Suprapubic skin (tissue), 4 donors: ENCODE measurements at regions not wholly inside any gene's neighbourhood (a gene's known extent, or its start where the extent isn't known, plus 50 kb on each side); places are given as distances from the start of the nearest gene placed in this dataset.

Experiments
- DNase-seq, 2 donors: peaks; one replicate each; pipeline ENCODE4 v3.0.0-alpha.2; 2019; ENCODE audit warnings: low spot score in 2 of 2
- H3K27ac ChIP-seq: fragments of 200-600 bp; sonication (generic); one replicate; pipeline ENCODE4 v1.5.1; 2019
- H3K27me3 ChIP-seq: fragments of 200-600 bp; sonication (generic); one replicate; pipeline ENCODE4 v1.5.1; 2019
- H3K36me3 ChIP-seq: fragments of 200-600 bp; sonication (generic); one replicate; pipeline ENCODE4 v1.5.1; 2019
- H3K4me1 ChIP-seq: fragments of 200-600 bp; sonication (generic); one replicate; pipeline ENCODE4 v1.5.1; 2019
- H3K4me3 ChIP-seq: fragments of 200-600 bp; sonication (generic); one replicate; pipeline ENCODE4 v1.5.1; 2019; ENCODE audit warnings: mild to moderate bottlenecking
- H3K9me3 ChIP-seq: fragments of 200-600 bp; sonication (generic); one replicate; pipeline ENCODE4 v1.5.1; 2019
- CTCF ChIP-seq, 2 donors: fragments of 200-600 bp in 1 of 2; fragments of 450-650 bp in 1 of 2; sonication (generic) in 1 of 2; IDR thresholded peaks; one replicate each; pipeline ENCODE4 v1.5.1; 2016 to 2019; ENCODE audit warnings: antibody characterized with exemption in 2 of 2, mild to moderate bottlenecking in 1 of 2, moderate library complexity in 1 of 2
- EP300 ChIP-seq: sonication (generic); formaldehyde crosslinking; IDR thresholded peaks from one replicate; pipeline ENCODE4 v1.6.1; 2017; ENCODE audit warnings: antibody characterized with exemption
- POLR2A ChIP-seq, 2 donors: fragments of 450-650 bp; IDR thresholded peaks; one replicate each; pipeline ENCODE4 v1.6.1; 2017; ENCODE audit warnings: antibody characterized with exemption in 2 of 2, mild to moderate bottlenecking in 2 of 2, moderate library complexity in 2 of 2
- POLR2AphosphoS5 ChIP-seq, 3 donors: sonication (generic); formaldehyde crosslinking; IDR thresholded peaks; one replicate each; pipeline ENCODE4 v1.6.1; 2017; ENCODE audit warnings: antibody characterized with exemption in 3 of 3
- WGBS: methylation state at CpG from one replicate; pipeline ENCODE4 v1.1.5; 2018; 5-methylcytosine and 5-hydroxymethylcytosine counted together

- no peaks in the 10 kb centered on the region for H3K9me3 ChIP-seq
- no peaks in the 10 kb centered on the region for H3K27me3 ChIP-seq
- whole genome bisulfite sequencing = 71% methylated on average over 2 of the region's 2 CpGs
- no peak overlapping the region for H3K4me3 ChIP-seq
- H3K27ac ChIP-seq = no peak overlapping the region
- no peaks in the 10 kb centered on the region for H3K4me1 ChIP-seq
- DNase-seq = no peak
- TF ChIP-seq CTCF (IDR thresholded peaks at IDR 0.05) (no peak), POLR2A (IDR thresholded peaks at IDR 0.05) (no peak), POLR2AphosphoS5 (IDR thresholded peaks at IDR 0.05) (no peak), EP300 (no peak)
- H3K36me3 ChIP-seq = no peaks in the 10 kb centered on the region
Measured at GRCh38 chr1:24989082-24989481, 59.0 kb upstream of the RUNX3 start.

DNA sequence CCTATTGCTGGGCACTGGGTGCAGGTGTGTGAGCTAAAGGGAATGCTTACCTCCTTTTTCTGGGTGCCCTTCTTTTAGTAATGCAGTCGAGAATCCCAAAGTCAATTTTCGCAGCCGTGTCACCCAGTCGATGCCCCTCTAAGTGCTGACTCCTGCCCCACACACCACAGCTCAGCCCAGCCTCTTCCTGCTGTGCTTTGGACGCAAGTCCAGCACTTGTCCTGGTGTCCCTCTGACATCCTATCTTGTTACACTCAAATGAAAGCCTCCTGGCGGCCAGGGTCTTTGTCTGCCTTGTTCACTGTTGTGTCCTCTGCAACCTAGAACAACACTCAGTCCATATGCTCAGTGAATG, 58.5 kb upstream of the RUNX3 start:
- 92% methylated on average over 6 of the region's 6 CpGs for WGBS

GRCh38 chr1:24987875-24988557, 57.9 kb upstream of the RUNX3 start:
- no peaks in the 10 kb centered on the region for H3K36me3 ChIP-seq
- no peaks in the 10 kb centered on the region for H3K9me3 ChIP-seq
- 87% methylated on average over 5 of the region's 5 CpGs for WGBS
- no peak overlapping the region for H3K4me3 ChIP-seq
- TF ChIP-seq CTCF (IDR thresholded peaks at IDR 0.05) (no peak), POLR2A (IDR thresholded peaks at IDR 0.05) (no peak), POLR2AphosphoS5 (IDR thresholded peaks at IDR 0.05) (no peak), EP300 (no peak)
- no peak for DNase-seq
- no peak overlapping the region for H3K27ac ChIP-seq
- H3K27me3 ChIP-seq = no peaks in the 10 kb centered on the region
- no peaks in the 10 kb centered on the region for H3K4me1 ChIP-seq

More for the DNA sequence above, 58.5 kb upstream of the RUNX3 start:
- no peaks in the 10 kb centered on the region for H3K27me3 ChIP-seq
- H3K4me3 ChIP-seq = no peak overlapping the region
- no peaks in the 10 kb centered on the region for H3K36me3 ChIP-seq
- H3K27ac ChIP-seq = no peak overlapping the region
- no peaks in the 10 kb centered on the region for H3K9me3 ChIP-seq
- DNase-seq = no peak
- H3K4me1 ChIP-seq = no peaks in the 10 kb centered on the region
- TF ChIP-seq EP300 = no peak
- TF ChIP-seq CTCF (IDR thresholded peaks at IDR 0.05) = no peak
- no peak for TF ChIP-seq POLR2AphosphoS5 (IDR thresholded peaks at IDR 0.05)
- no peak for TF ChIP-seq POLR2A (IDR thresholded peaks at IDR 0.05)

DNA sequence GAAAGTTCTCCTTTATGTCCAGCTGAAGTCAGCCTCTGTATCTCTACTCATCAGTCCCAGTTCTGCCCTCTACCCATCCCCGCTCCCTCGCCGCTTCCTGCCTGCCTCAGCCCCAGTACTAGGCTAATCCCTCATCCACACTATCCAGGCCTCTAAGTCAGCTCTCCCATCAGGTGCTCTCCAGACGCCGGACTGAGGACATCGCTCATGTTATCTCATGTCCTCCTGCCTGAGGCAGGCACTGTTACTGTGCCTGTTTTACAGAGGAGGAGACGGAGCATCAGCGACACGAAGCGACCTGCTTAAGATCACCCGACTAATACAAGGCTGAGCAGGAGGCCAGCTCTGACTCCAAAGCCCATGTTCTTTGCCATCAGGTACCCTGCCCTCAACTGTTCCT, 57.3 kb upstream of the RUNX3 start:
- H3K4me3 ChIP-seq = no peak overlapping the region
- H3K9me3 ChIP-seq = no peaks in the 10 kb centered on the region
- H3K4me1 ChIP-seq = no peaks in the 10 kb centered on the region
- TF ChIP-seq POLR2AphosphoS5 (IDR thresholded peaks at IDR 0.05) (no peak), EP300 (no peak), CTCF (IDR thresholded peaks at IDR 0.05) (no peak), POLR2A (IDR thresholded peaks at IDR 0.05) (no peak)
- no peaks in the 10 kb centered on the region for H3K27me3 ChIP-seq
- no peak overlapping the region for H3K27ac ChIP-seq
- 94% methylated on average over 11 of the region's 11 CpGs for WGBS
- no peak for DNase-seq
- H3K36me3 ChIP-seq = no peaks in the 10 kb centered on the region

- 31% methylated on average over 2 of the region's 2 CpGs for WGBS
- Histone ChIP-seq H3K27me3 (no peaks in the 10 kb centered on the region), H3K27ac (no peak overlapping the region), H3K9me3 (no peaks in the 10 kb centered on the region), H3K4me1 (no peaks in the 10 kb centered on the region), H3K4me3 (no peak overlapping the region), H3K36me3 (no peaks in the 10 kb centered on the region)
- DNase-seq = no peak
- no peak for TF ChIP-seq EP300
- TF ChIP-seq CTCF (IDR thresholded peaks at IDR 0.05) = no peak
- TF ChIP-seq POLR2A (IDR thresholded peaks at IDR 0.05) = no peak
- no peak for TF ChIP-seq POLR2AphosphoS5 (IDR thresholded peaks at IDR 0.05)
Measured at GRCh38 chr1:24986372-24986965, 56.4 kb upstream of the RUNX3 start.
